ENCODE measurements at regions not wholly inside any gene's neighbourhood (a gene's known extent, or its start where the extent isn't known, plus 50 kb on each side); places are given as distances from the start of the nearest gene placed in this dataset.

DNA sequence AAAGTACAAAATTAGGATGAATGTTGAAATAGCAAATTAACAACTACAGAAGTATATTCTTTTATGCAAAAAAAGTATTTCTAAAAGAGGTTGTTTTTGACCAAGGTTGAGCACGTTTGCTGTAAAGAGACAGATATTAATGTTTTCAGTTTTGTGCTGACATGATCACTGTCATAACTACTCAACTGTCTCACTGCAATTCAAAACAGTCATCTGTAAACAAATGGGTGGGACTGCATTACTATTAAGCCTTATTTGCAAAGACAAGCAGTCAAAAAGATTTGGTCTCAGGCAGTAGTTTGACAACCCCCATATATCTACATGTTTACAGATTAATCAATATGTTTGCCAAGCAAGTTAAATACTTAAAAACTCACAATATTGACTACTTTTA is 109.1 kb upstream of the ZNF385D start:
- no peak overlapping the region for H3K27ac Mint-ChIP-seq
- H3K9me3 Mint-ChIP-seq, result peaks cover 8 to 17% of the 10 kb centered on the region in 2 donors
- no peaks in the 10 kb centered on the region for H3K36me3 Mint-ChIP-seq (ENCODE audit: insufficient read depth in 2 of 2)
- ATAC-seq (replicated peaks in 1 of 2) (no peak), DNase-seq (no peak)
- H3K27me3 Mint-ChIP-seq (ENCODE audit: low read depth), result no peaks in the 10 kb centered on the region
- no peak overlapping the region for H3K4me3 Mint-ChIP-seq
- H3K4me1 Mint-ChIP-seq (ENCODE audit: low read depth), result no peaks in the 10 kb centered on the region

DNA sequence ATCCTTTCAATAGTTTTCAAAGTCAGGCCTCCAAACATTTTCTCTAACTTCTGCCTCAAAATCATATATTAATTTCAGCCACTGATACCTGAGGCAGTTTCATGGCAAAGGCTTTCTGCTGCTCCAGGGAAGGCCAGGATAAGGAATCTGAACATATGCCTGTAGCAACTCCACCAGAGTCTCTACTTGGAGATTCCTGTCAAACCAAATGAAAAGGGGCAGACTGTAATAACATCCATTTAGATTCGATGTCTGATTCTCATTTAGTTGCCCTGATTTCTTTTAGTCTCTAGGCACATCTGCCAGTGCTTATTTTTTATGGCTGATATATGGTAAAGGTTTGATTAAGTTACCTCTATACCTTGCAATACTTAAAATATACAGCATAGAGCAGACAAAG is 109.6 kb upstream of the ZNF385D start:
- no peak for ATAC-seq (replicated peaks in 1 of 2)

DNA sequence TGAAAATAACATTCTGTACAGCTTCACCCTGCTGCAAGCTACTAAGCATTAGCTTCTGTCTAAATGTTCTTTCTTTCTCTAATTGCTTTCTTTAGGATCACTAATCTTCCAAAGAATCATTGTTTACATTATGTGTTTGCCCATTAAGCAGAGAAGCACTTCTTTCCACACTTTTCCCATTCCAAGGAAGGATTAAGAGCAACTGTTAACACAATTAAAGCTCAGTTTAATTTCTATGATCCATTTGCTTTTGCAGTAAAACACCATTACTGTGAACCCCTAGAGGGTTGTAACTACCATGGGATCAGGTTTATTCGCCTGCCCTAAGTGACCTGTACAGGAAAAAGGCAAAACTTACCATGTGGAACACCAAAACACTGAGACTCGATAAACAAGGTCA is 125.8 kb upstream of the ZNF385D start:
- H3K27ac Mint-ChIP-seq, result no peak overlapping the region
- H3K9me3 Mint-ChIP-seq, result peaks cover 8 to 11% of the 10 kb centered on the region in 2 donors
- no peak overlapping the region for H3K4me3 Mint-ChIP-seq
- peaks cover 2 to 4% of the 10 kb centered on the region in 2 donors for H3K36me3 Mint-ChIP-seq (ENCODE audit: insufficient read depth in 2 of 2)
- no peaks in the 10 kb centered on the region for H3K4me1 Mint-ChIP-seq (ENCODE audit: low read depth)
- DNase-seq (no peak), ATAC-seq (replicated peaks in 1 of 2) (no peak)
- no peaks in the 10 kb centered on the region for H3K27me3 Mint-ChIP-seq (ENCODE audit: low read depth)

More for the DNA sequence above, 109.6 kb upstream of the ZNF385D start:
- Mint-ChIP-seq H3K27me3 (ENCODE audit: low read depth) (no peaks in the 10 kb centered on the region), H3K36me3 (ENCODE audit: insufficient read depth in 2 of 2) (no peaks in the 10 kb centered on the region), H3K27ac (no peak overlapping the region), H3K4me3 (no peak overlapping the region), H3K4me1 (ENCODE audit: low read depth) (no peaks in the 10 kb centered on the region), H3K9me3 (peaks cover 8 to 13% of the 10 kb centered on the region in 2 donors)
- no peak for DNase-seq

DNA sequence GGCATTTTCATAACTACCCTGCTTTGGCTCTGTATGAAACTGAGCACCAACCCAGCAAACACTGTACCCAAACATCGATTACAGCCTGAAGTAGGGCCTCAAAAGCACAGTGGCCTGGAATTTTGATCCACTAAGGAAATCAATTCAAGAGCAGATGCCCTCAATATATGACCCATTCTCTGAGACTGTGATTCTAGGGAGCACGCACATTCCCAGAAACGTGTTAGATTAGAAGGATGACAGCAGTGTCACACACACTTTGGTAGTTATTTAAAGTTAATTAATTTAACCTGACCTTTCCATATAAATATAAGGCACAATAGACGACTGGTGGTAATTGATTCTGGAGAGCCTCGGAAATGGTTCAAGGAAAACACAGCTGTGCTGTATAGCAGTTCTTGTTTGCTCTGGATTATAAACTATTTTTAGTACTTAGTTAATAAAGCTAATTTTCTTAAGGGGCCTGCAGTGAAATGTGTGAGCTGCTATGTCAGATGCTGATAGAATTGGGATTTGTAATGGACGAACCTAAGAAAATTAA is 126.3 kb upstream of the ZNF385D start:
- no peak for ATAC-seq (replicated peaks in 1 of 2)
- Mint-ChIP-seq H3K4me3 (no peak overlapping the region), H3K27me3 (ENCODE audit: low read depth) (no peaks in the 10 kb centered on the region), H3K4me1 (ENCODE audit: low read depth) (no peaks in the 10 kb centered on the region), H3K27ac (no peak overlapping the region), H3K36me3 (ENCODE audit: insufficient read depth in 2 of 2) (peaks cover 2 to 4% of the 10 kb centered on the region in 2 donors), H3K9me3 (peaks cover 8 to 11% of the 10 kb centered on the region in 2 donors)
- DNase-seq, result no peak

DNA sequence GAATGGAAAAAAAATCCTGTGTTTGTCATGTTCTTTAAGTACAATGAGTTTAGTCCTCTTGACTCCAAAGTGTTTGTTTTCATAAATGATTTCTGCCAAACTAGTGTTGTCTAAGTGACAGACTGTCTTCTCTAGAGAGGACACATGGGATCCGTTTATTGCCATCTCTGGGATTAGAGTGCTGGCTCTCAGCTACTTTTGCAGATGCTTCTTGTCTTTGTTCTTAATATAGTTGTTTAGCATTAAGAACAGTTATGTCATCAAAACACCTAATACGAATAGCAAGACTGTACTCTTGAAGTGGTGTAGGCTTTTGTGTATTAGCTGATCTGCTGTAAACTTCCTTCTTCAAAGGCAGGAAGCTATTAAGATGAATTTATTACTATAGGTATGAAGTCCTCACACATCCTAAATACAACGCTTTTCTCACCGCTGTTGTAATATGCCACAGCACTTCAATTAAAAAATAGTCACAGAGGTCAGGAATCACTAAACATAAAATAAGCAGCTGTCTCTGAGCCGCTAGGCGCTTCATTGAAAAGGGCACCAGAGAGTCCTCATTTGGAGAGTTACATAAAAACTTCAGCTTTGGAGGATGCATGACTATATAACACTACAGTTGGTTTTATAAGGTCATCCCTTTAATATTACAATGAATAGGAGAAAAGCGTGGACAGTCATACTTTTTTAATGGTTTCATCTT is 128.3 kb upstream of the ZNF385D start:
- no peak overlapping the region for H3K4me3 Mint-ChIP-seq
- no peaks in the 10 kb centered on the region for H3K4me1 Mint-ChIP-seq (ENCODE audit: low read depth)
- H3K36me3 Mint-ChIP-seq (ENCODE audit: insufficient read depth in 2 of 2), result peaks cover 2 to 4% of the 10 kb centered on the region in 2 donors
- ATAC-seq (replicated peaks in 1 of 2) (no peak), DNase-seq (no peak)
- H3K27me3 Mint-ChIP-seq (ENCODE audit: low read depth), result no peaks in the 10 kb centered on the region
- peaks cover 8 to 10% of the 10 kb centered on the region in 2 donors for H3K9me3 Mint-ChIP-seq
- H3K27ac Mint-ChIP-seq, result no peak overlapping the region

DNA sequence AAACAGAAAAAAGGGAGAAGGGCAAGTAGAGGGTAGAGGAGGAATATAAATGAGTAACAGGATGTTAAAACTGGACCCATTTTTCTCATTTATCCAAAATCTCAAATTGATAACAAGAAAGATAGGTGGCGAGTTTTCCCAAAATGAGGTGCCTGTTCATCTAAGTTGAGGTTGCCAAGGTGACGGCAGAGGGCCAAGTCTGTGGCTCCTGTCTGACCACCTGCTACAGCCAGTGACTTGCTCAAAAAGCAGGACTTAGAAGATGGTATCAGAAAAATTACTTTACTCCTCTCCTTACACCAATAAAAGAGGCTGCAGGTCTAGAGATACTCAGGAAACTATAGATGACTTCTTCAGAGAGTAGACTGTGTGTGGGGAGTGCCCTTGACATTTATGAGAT is 137.6 kb upstream of the ZNF385D start:
- H3K36me3 Mint-ChIP-seq (ENCODE audit: insufficient read depth in 2 of 2), result no peaks in the 10 kb centered on the region
- peaks cover 1 to 7% of the 10 kb centered on the region in 2 donors for H3K9me3 Mint-ChIP-seq
- H3K27me3 Mint-ChIP-seq (ENCODE audit: low read depth), result no peaks in the 10 kb centered on the region
- no peak for ATAC-seq (replicated peaks in 1 of 2)
- no peaks in the 10 kb centered on the region for H3K4me1 Mint-ChIP-seq (ENCODE audit: low read depth)
- H3K4me3 Mint-ChIP-seq, result no peak overlapping the region
- no peak for DNase-seq
- no peak overlapping the region for H3K27ac Mint-ChIP-seq

DNA sequence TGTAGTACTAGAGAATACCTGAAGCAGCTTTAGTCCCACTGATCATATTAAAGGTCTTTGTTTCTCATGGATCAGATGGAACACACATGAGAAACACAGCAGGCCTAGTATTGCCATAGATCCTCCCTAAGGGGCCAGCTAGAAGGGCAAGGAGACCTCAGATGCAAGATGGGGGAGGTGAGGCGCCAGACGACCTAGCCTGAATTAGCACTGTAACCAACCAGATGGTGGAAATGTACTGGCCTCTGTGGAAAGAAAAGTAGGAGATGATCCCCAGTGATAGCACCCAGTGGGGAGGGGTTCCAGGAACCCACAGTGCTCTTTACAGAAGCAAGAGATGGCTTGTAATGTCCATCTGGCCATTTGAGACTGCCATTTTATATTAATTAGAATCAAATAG is 138.2 kb upstream of the ZNF385D start:
- ATAC-seq (replicated peaks in 1 of 2), result no peak

DNA sequence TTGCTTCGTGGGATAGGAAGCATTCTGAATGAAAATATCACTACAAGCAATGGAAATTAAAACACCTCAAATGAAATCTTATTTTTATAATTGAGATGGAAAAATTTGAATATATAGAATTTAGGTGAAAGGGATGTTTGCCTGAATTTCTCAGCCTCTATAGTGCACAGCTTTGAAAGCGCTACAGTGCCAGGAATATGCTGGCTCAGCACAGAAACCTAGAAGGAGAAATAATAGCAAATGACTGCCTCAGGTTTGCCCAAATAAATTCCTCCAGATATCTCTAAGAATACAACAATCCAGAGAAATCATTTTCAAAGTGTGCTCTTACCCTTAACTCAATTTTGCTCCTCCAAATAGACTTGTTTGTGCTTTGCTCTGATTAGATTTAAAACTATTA is 141.1 kb upstream of the ZNF385D start:
- peaks cover 1 to 5% of the 10 kb centered on the region in 2 donors for H3K9me3 Mint-ChIP-seq
- ATAC-seq (replicated peaks in 1 of 2) (no peak), DNase-seq (no peak)
- no peak overlapping the region for H3K27ac Mint-ChIP-seq
- H3K36me3 Mint-ChIP-seq (ENCODE audit: insufficient read depth in 2 of 2), result no peaks in the 10 kb centered on the region
- no peaks in the 10 kb centered on the region for H3K27me3 Mint-ChIP-seq (ENCODE audit: low read depth)
- no peaks in the 10 kb centered on the region for H3K4me1 Mint-ChIP-seq (ENCODE audit: low read depth)
- H3K4me3 Mint-ChIP-seq, result no peak overlapping the region

More for the DNA sequence above, 138.2 kb upstream of the ZNF385D start:
- H3K9me3 Mint-ChIP-seq, result peaks cover 1 to 7% of the 10 kb centered on the region in 2 donors
- no peaks in the 10 kb centered on the region for H3K36me3 Mint-ChIP-seq (ENCODE audit: insufficient read depth in 2 of 2)
- H3K27ac Mint-ChIP-seq, result no peak overlapping the region
- H3K4me3 Mint-ChIP-seq, result no peak overlapping the region
- H3K27me3 Mint-ChIP-seq (ENCODE audit: low read depth), result no peaks in the 10 kb centered on the region
- no peak for DNase-seq
- no peaks in the 10 kb centered on the region for H3K4me1 Mint-ChIP-seq (ENCODE audit: low read depth)

DNA sequence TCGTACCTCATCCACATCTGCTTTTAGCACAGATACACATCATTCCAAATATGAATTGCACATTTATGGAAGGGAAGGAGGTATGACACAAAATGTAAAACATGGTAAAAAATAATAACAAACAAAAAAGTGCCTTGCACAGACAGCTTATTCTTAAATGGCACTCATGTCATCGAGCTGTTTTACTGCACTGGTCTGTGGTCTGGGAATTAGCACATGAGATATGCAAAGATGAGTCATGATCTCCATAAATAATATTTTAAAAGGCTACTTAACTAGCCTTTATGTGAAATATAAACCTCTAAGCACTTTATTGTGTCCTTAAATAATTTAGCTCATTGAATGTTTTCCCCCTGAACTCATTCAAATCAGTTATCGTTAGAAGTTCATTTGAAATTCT is 142.2 kb upstream of the ZNF385D start:
- ATAC-seq (replicated peaks in 1 of 2), result no peak
- Mint-ChIP-seq H3K27me3 (ENCODE audit: low read depth) (no peaks in the 10 kb centered on the region), H3K36me3 (ENCODE audit: insufficient read depth in 2 of 2) (no peaks in the 10 kb centered on the region), H3K4me3 (no peak overlapping the region), H3K4me1 (ENCODE audit: low read depth) (no peaks in the 10 kb centered on the region), H3K27ac (no peak overlapping the region), H3K9me3 (peaks cover 1 to 3% of the 10 kb centered on the region in 2 donors)
- no peak for DNase-seq

DNA sequence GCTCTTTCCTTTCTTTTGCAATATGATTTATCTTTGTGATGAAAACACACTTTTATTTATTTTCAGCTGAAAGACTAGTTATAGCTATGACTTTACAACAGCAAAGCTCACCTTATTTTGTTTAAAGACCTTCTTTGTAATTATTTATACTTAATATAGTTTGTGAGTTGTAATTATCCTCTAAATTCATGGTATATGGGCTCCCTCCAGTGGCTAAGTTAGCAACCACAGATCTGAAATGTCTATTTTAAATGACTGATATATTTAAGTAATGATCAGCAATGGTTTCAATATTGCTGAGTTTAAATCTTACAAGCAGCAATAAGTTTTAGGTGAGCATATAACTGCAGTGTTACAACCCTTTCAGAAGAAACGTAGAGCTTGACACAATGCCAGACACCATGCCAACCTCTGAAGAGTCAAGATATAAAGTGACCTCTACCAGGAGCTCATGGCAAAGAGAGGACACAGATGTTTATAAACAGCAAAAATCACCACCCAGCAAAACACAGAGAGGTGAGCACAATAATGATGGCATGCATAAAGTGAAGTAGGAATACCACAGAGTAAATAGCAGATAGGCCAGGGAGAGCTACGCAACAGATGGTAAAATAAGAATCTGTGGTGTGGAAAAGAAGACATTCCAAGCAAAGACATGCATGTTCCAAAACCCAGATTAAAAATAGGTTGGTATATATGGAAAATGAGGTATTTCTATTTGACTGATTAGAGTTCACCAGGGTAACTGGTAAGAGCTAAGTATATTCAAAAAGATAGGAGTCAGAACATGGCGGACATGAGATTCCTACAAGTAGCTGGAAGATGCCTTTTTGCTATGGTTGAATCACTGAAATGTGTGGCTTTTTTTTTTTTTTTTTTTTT is 143.7 kb upstream of the ZNF385D start:
- Mint-ChIP-seq H3K4me1 (ENCODE audit: low read depth) (no peaks in the 10 kb centered on the region), H3K36me3 (ENCODE audit: insufficient read depth in 2 of 2) (no peaks in the 10 kb centered on the region), H3K27ac (no peak overlapping the region), H3K9me3 (no peaks in the 10 kb centered on the region), H3K27me3 (ENCODE audit: low read depth) (no peaks in the 10 kb centered on the region), H3K4me3 (no peak overlapping the region)
- no peak for DNase-seq
- no peak for ATAC-seq (replicated peaks in 1 of 2)

DNA sequence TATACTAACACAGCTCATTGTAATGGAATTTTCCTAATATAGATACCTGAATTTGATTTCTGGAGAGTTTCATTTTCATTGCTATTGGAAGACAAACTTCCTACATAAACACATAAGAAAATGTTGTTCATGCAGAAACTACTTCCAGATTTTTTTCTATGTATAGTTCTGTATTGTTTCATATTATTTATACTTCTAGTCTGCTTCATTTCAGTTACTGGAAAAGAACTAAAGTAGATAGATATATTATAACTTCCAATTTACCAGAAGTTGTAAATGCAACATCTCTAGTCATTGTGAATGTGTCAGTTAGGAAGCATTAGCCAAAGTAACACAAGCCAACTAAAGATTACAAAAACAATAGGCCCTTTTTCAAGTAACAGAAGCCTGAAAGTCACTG is 147.3 kb upstream of the ZNF385D start:
- Mint-ChIP-seq H3K36me3 (ENCODE audit: insufficient read depth in 2 of 2) (no peaks in the 10 kb centered on the region), H3K4me3 (no peak overlapping the region), H3K9me3 (no peaks in the 10 kb centered on the region), H3K27me3 (ENCODE audit: low read depth) (no peaks in the 10 kb centered on the region), H3K27ac (no peak overlapping the region), H3K4me1 (ENCODE audit: low read depth) (no peaks in the 10 kb centered on the region)
- DNase-seq (no peak), ATAC-seq (replicated peaks in 1 of 2) (no peak)

DNA sequence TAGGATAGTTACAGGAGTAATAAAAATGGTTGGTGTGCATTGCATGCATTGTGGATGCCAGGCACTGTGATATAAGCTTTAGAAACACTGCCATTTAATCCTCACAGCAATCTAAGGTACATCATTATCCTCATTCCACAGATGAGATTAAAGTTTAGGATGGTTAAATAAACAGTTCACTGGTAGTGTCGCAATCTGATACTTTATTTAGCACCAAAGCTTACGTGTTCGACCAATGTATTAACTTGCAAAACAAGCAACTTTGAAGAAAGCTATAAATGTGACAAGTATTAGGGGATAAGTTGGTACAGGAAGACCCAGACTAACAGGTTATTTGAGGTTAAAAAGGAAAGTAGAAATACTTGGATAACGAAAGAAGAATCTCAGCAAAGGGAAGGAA is 150.5 kb upstream of the ZNF385D start:
- Mint-ChIP-seq H3K4me3 (no peak overlapping the region), H3K27ac (no peak overlapping the region), H3K27me3 (ENCODE audit: low read depth) (no peaks in the 10 kb centered on the region), H3K4me1 (ENCODE audit: low read depth) (no peaks in the 10 kb centered on the region), H3K36me3 (ENCODE audit: insufficient read depth in 2 of 2) (no peaks in the 10 kb centered on the region), H3K9me3 (peaks cover 0 to 3% of the 10 kb centered on the region in 2 donors)
- no peak for ATAC-seq (replicated peaks in 1 of 2)
- no peak for DNase-seq

DNA sequence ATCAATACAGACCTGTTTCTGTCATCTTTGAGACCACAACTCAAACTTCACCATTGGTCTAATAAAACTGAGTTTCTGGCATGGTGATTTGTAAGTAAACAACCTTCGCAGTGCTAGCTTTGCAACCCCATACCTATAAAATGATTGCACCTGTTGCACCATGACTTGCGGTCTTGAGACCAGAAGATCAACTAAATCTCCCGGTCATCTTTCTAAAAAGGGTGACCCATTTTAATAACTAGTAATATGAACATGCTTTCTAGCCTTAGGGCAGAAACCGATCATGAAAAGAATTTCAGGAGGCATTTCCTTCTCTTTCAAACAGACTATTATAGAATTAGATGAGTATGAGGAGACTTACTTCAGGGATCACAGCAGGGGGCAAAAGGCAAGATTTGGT is 151.9 kb upstream of the ZNF385D start:
- Mint-ChIP-seq H3K36me3 (ENCODE audit: insufficient read depth in 2 of 2) (no peaks in the 10 kb centered on the region), H3K4me3 (no peak overlapping the region), H3K9me3 (peaks cover 3 to 4% of the 10 kb centered on the region in 2 donors), H3K27me3 (ENCODE audit: low read depth) (no peaks in the 10 kb centered on the region), H3K4me1 (ENCODE audit: low read depth) (no peaks in the 10 kb centered on the region), H3K27ac (no peak overlapping the region)
- ATAC-seq (replicated peaks in 1 of 2) (no peak), DNase-seq (no peak)
